ENCODE measurements at regions not wholly inside any gene's neighbourhood (a gene's known extent, or its start where the extent isn't known, plus 50 kb on each side); places are given as distances from the start of the nearest gene placed in this dataset.

DNA sequence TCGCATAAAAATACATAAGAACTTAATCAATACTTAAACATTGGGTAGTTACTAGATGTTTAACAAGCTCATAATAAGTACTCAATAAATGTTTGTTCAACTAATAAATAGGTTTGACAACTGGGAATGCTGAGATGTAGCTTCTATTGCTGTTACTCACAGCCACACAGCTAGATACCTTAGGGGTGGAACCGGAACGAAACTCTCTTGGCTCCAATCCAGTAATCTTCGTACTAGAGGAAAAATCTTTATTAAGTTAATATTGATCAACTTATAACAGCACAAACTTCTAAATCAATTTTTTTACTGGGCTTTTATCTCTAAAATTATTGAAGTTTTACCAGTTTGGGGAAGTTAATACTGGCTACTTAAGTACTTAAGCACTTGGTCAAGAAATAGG lies 247.8 kb downstream of the PAX3 start:
- ATAC-seq (no peak), DNase-seq (no peak)
- TF ChIP-seq, protein P1, sequence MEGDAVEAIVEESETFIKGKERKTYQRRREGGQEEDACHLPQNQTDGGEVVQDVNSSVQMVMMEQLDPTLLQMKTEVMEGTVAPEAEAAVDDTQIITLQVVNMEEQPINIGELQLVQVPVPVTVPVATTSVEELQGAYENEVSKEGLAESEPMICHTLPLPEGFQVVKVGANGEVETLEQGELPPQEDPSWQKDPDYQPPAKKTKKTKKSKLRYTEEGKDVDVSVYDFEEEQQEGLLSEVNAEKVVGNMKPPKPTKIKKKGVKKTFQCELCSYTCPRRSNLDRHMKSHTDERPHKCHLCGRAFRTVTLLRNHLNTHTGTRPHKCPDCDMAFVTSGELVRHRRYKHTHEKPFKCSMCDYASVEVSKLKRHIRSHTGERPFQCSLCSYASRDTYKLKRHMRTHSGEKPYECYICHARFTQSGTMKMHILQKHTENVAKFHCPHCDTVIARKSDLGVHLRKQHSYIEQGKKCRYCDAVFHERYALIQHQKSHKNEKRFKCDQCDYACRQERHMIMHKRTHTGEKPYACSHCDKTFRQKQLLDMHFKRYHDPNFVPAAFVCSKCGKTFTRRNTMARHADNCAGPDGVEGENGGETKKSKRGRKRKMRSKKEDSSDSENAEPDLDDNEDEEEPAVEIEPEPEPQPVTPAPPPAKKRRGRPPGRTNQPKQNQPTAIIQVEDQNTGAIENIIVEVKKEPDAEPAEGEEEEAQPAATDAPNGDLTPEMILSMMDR (IDR thresholded peaks at IDR 0.05), result no peak
- intact Hi-C loops (cut with DNase I), result no loop called here
- no peaks in the 10 kb centered on the region for H3K9me3 ChIP-seq
- no peak overlapping the region for H3K4me3 ChIP-seq
- 60 to 71% (median 62%) methylated on average over 4 of the region's 4 CpGs for WGBS, 3 donors
- H3K27ac ChIP-seq, result no peak overlapping the region
- H3K27me3 ChIP-seq (ENCODE audit: insufficient read depth in 3 of 3, low read length in 2 of 3), result peaks cover 0 to 21% (median 4%) of the 10 kb centered on the region in 3 donors
- H3K4me1 ChIP-seq, result no peaks in the 10 kb centered on the region
- no peaks in the 10 kb centered on the region for H3K36me3 ChIP-seq (ENCODE audit: insufficient read depth in 1 of 2, low read depth in 1 of 2)

DNA sequence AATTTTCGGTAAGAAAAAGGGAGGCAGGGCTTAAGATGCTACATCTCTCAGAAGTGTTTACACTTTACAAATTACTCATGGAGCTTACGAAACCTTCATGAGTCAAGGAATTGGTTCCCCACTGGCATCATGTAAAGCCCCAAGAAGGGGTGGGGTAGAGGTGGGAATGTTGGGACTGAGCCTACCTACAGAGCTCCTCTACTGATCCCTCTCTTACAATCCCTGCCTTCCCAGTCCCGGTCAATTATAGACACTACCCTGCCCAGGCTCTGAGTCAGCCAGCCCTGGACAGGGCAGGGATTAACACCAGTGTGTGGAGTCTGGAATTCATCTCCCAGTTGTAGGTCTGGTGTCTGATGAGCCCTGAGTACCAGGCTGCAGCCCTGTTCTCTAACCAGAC lies 248.9 kb downstream of the PAX3 start:
- Histone ChIP-seq H3K4me1 (no peaks in the 10 kb centered on the region), H3K9me3 (no peaks in the 10 kb centered on the region), H3K27me3 (ENCODE audit: insufficient read depth in 3 of 3, low read length in 2 of 3) (peaks cover 0 to 20% (median 4%) of the 10 kb centered on the region in 3 donors), H3K36me3 (ENCODE audit: insufficient read depth in 1 of 2, low read depth in 1 of 2) (no peaks in the 10 kb centered on the region), H3K27ac (no peak overlapping the region), H3K4me3 (no peak overlapping the region)
- DNase-seq, result no peak
- TF ChIP-seq, protein P1 (IDR thresholded peaks at IDR 0.05), result no peak
- WGBS, 3 donors, result 75 to 78% (median 75%) methylated on average over 3 of the region's 3 CpGs
- no peak for ATAC-seq
- intact Hi-C loops (cut with DNase I), result no loop called here

DNA sequence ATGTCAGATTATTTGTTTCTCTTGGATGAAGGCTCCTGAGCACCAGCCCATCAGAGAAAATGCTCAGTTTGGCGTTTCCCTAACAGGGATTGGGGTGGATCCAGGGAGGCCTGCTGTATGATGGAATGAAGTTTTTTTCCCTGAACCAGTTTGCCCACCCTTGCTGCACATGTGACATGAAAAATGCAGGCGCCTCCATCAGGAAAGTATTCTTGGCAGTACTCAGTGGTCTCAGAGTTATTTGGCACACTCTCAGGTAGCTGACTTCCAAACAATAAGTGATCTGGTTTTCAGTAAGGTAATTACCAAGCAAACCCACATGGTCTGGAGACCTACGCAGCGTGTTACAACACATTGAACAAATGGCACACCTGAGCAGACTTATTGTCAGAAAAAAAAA lies 254.9 kb downstream of the PAX3 start:
- ATAC-seq (no peak), DNase-seq (no peak)
- Histone ChIP-seq H3K4me3 (no peak overlapping the region), H3K36me3 (ENCODE audit: insufficient read depth in 1 of 2, low read depth in 1 of 2) (no peaks in the 10 kb centered on the region), H3K9me3 (no peaks in the 10 kb centered on the region), H3K4me1 (no peaks in the 10 kb centered on the region), H3K27me3 (ENCODE audit: insufficient read depth in 3 of 3, low read length in 2 of 3) (peaks cover 0 to 3% (median 2%) of the 10 kb centered on the region in 3 donors), H3K27ac (no peak overlapping the region)
- intact Hi-C loops (cut with DNase I), result no loop called here
- WGBS, 3 donors, result 57 to 76% (median 68%) methylated on average over 4 of the region's 4 CpGs
- TF ChIP-seq, protein P1 (IDR thresholded peaks at IDR 0.05), result no peak

DNA sequence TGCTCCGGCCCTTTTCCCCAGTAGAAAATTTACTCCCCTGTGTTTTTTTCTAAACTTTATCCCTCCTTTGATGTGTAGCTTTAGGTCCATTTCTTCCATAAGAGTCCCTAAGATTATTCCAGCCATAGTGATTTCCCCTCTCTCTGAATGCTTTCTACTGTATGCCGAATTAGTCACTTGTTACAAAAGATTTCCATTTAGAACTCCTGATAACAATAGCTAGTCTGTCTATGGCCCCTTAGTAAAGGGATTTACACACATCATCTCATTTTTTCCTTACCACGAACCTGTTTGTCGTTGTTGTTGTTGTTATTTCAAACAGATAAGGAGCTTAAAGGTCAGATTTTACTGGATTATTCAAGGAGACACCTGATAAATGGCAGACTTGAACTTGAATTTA lies 256.1 kb downstream of the PAX3 start:
- Histone ChIP-seq H3K9me3 (no peaks in the 10 kb centered on the region), H3K27me3 (ENCODE audit: insufficient read depth in 3 of 3, low read length in 2 of 3) (peaks cover 0 to 3% (median 0%) of the 10 kb centered on the region in 3 donors), H3K4me3 (no peak overlapping the region), H3K36me3 (ENCODE audit: insufficient read depth in 1 of 2, low read depth in 1 of 2) (no peaks in the 10 kb centered on the region), H3K4me1 (peaks cover 3% of the 10 kb centered on the region), H3K27ac (no peak overlapping the region)
- ATAC-seq, result no peak
- no peak for DNase-seq
- 59 to 63% (median 62%) methylated on average over 4 of the region's 4 CpGs for WGBS, 3 donors
- TF ChIP-seq, protein P1 (IDR thresholded peaks at IDR 0.05), result no peak
- intact Hi-C loops (cut with DNase I), result no loop called here

DNA sequence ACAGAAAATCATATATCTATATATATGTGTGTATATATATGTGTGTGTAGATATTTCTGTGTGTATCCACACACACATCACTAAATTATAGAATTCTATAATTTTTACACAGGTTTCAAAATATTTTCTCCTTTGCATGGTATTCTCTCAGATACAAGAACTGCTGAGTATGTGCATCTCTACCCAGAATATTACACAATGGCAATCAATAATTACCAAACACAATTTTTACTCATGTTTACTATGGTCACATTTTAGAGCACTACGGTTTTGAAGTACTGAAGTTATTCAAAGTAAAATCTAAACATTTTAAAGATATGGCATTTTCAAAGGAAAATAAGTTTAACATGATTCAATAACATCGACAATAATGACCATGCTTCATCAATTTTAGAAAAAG lies 258.5 kb downstream of the PAX3 start:
- ATAC-seq (no peak), DNase-seq (no peak)
- H3K9me3 ChIP-seq, result no peaks in the 10 kb centered on the region
- H3K4me1 ChIP-seq, result peaks cover 3% of the 10 kb centered on the region
- no peaks in the 10 kb centered on the region for H3K36me3 ChIP-seq (ENCODE audit: insufficient read depth in 1 of 2, low read depth in 1 of 2)
- WGBS, 3 donors, result 90 to 97% (median 92%) methylated on average over 2 of the region's 2 CpGs
- H3K27ac ChIP-seq, result no peak overlapping the region
- H3K4me3 ChIP-seq, result no peak overlapping the region
- H3K27me3 ChIP-seq (ENCODE audit: insufficient read depth in 3 of 3, low read length in 2 of 3), result peaks cover 0 to 3% (median 0%) of the 10 kb centered on the region in 3 donors
- intact Hi-C loops (cut with DNase I), result no loop called here
- TF ChIP-seq, protein P1 (IDR thresholded peaks at IDR 0.05), result no peak

Data from psoas muscle (tissue), 7 donors.